GM12878 (cell line): ENCODE measurements at regions not wholly inside any gene's neighbourhood (a gene's known extent, or its start where the extent isn't known, plus 50 kb on each side); places are given as distances from the start of the nearest gene placed in this dataset.

ENCODE experiments used
- ATAC-seq: fragments of 200-7000 bp; cut with Tn5 transposase; 3 replicates; pipeline ENCODE4 v1.9.1; 2020; ENCODE audit warnings: mild to moderate bottlenecking, moderate library complexity
- BruUV-seq: library from RNA; stranded (reverse); fragments of 400-500 nt; replicated peaks from 2 replicates; lab custom pipeline; 2021; lab: Mats Ljungman, UMichigan
- CTCF ChIA-PET: fragments of 300-600 bp; sonication (Branson Sonifier 250); formaldehyde crosslinking; extraction: SDS; loops from one replicate; lab custom pipeline; 2021; ENCODE audit warnings: inconsistent platforms; lab: Yijun Ruan, JAX
- POLR2A ChIA-PET: fragments of 350-600 bp; formaldehyde crosslinking; extraction: SDS; loops from one replicate; lab custom pipeline; 2021; ENCODE audit warnings: inconsistent platforms; lab: Charles Lee
- RAD21 ChIA-PET: fragments of 300-600 bp; sonication (Branson Sonifier 250); formaldehyde crosslinking; loops from one replicate; lab custom pipeline; 2023; ENCODE audit warnings: antibody characterized with exemption; ENCODE audit not compliant: unreplicated experiment; lab: Charles Lee
- SMC1A ChIA-PET: fragments of 300-600 bp; sonication (Branson Sonifier 250); formaldehyde crosslinking; loops from one replicate; lab custom pipeline; 2023; ENCODE audit not compliant: unreplicated experiment, uncharacterized antibody; lab: Charles Lee
- DNase-seq: peaks from one replicate; pipeline ENCODE4 v3.0.0-alpha.2; 2011; ENCODE audit warnings: low read depth, low spot score
- FAIRE-seq: peaks from 3 replicates; lab custom pipeline; 2011; peaks lifted over from hg19 to GRCh38; lab: Jason Lieb, UNC
- H2AFZ ChIP-seq: 2 replicates; pipeline ENCODE4 v1.6.0; 2011; ENCODE audit warnings: low read depth, low read length, control low read depth; ENCODE audit not compliant: control insufficient read depth
- H3K27ac ChIP-seq: 2 replicates; pipeline ENCODE4 v1.5.1; 2011; ENCODE audit warnings: control low read depth; ENCODE audit not compliant: control insufficient read depth, insufficient read depth
- H3K27me3 ChIP-seq, 2 experiments: replicated peaks in 1 of 2; 2 replicates each; pipeline versions ENCODE4 v1.6.0 to v1.6.1; 2011; ENCODE audit warnings: low read length in 1 of 2; ENCODE audit not compliant: control insufficient read depth in 2 of 2, insufficient read depth in 2 of 2
- H3K36me3 ChIP-seq, 2 experiments: 2 replicates each; pipeline ENCODE4 v1.5.1; 2011; ENCODE audit warnings: low read length in 1 of 2; ENCODE audit not compliant: control insufficient read depth in 2 of 2, insufficient read depth in 2 of 2
- H3K4me1 ChIP-seq: 2 replicates; pipeline ENCODE4 v1.6.1; 2011; ENCODE audit warnings: mild to moderate bottlenecking, low read length, moderate library complexity, mixed read lengths; ENCODE audit not compliant: control insufficient read depth, insufficient read depth
- H3K4me2 ChIP-seq: 2 replicates; pipeline ENCODE4 v1.6.0; 2011; ENCODE audit warnings: control low read depth; ENCODE audit not compliant: control insufficient read depth, insufficient read depth
- H3K4me3 ChIP-seq: fragments of 200-600 bp; sonication (generic); 2 replicates; pipeline ENCODE4 v1.5.1; 2016
- H3K79me2 ChIP-seq: 2 replicates; pipeline ENCODE4 v1.6.0; 2011; ENCODE audit warnings: low read length; ENCODE audit not compliant: control insufficient read depth, insufficient read depth
- H3K9ac ChIP-seq: 2 replicates; pipeline ENCODE4 v1.8.0; 2011; ENCODE audit warnings: low read length, control low read depth, mixed read lengths; ENCODE audit not compliant: control insufficient read depth, insufficient read depth
- H3K9me3 ChIP-seq: replicated peaks from 3 replicates; pipeline ENCODE4 v1.5.1; 2011; ENCODE audit warnings: mild to moderate bottlenecking, low read length; ENCODE audit not compliant: control insufficient read depth, insufficient read depth
- H4K20me1 ChIP-seq: 2 replicates; pipeline ENCODE4 v1.6.0; 2011; ENCODE audit not compliant: control insufficient read depth, insufficient read depth
- EGR1 ChIP-seq, 2 experiments: IDR thresholded peaks; 1 replicate in 1 of 2; 2 replicates in 1 of 2; pipeline ENCODE4 v1.6.1; 2011 to 2012; ENCODE audit warnings: low read depth in 2 of 2, low read length in 2 of 2, borderline replicate concordance in 1 of 2, mild to moderate bottlenecking in 1 of 2, moderate library complexity in 1 of 2
- FOXK2 ChIP-seq: fragments of 450-650 bp; IDR thresholded peaks from 2 replicates; pipeline ENCODE4 v1.6.1; 2017; ENCODE audit warnings: mild to moderate bottlenecking, moderate library complexity
- GABPA ChIP-seq: IDR thresholded peaks from 2 replicates; pipeline ENCODE4 v1.6.1; 2014; ENCODE audit warnings: antibody characterized with exemption, low read depth, mild to moderate bottlenecking, inconsistent platforms
- GATAD2B ChIP-seq: fragments of 450-650 bp; conservative IDR thresholded peaks from 2 replicates; pipeline ENCODE4 v1.6.1; 2017; ENCODE audit warnings: low read depth, mild to moderate bottlenecking, moderate library complexity
- IRF4 ChIP-seq: IDR thresholded peaks from 2 replicates; pipeline ENCODE4 v1.6.1; 2011; ENCODE audit warnings: low read depth, low read length
- JUND ChIP-seq: IDR thresholded peaks from 2 replicates; pipeline ENCODE4 v1.6.1; 2012; ENCODE audit warnings: low read depth, mild to moderate bottlenecking, low read length, improper control_type of control experiment, moderate library complexity
- MEF2B ChIP-seq: fragments of 450-650 bp; IDR thresholded peaks from 2 replicates; pipeline ENCODE4 v1.6.1; 2018; ENCODE audit warnings: mild to moderate bottlenecking, moderate library complexity; ENCODE audit not compliant: partially characterized antibody, poor library complexity, severe bottlenecking
- RCOR1 ChIP-seq: conservative IDR thresholded peaks from 2 replicates; pipeline ENCODE4 v1.6.1; 2012; ENCODE audit warnings: low read depth, low read length, improper control_type of control experiment
- SMC3 ChIP-seq: IDR thresholded peaks from 2 replicates; pipeline ENCODE4 v1.6.1; 2011; ENCODE audit warnings: low read length, improper control_type of control experiment, borderline replicate concordance
- SREBF1 ChIP-seq: IDR thresholded peaks from 2 replicates; pipeline ENCODE4 v1.6.1; 2012; ENCODE audit warnings: mild to moderate bottlenecking, low read length
- TAF1 ChIP-seq: IDR thresholded peaks from 2 replicates; pipeline ENCODE4 v1.6.1; 2011; ENCODE audit warnings: mild to moderate bottlenecking, low read depth, low read length, borderline replicate concordance
- TCF7 ChIP-seq: IDR thresholded peaks from 2 replicates; pipeline ENCODE4 v1.6.1; 2014; ENCODE audit warnings: antibody characterized with exemption, borderline replicate concordance
- YBX1 ChIP-seq: fragments of 450-650 bp; IDR thresholded peaks from 2 replicates; pipeline ENCODE4 v1.6.1; 2016; ENCODE audit warnings: antibody characterized with exemption
- ZNF24 ChIP-seq: fragments of 450-650 bp; IDR thresholded peaks from 2 replicates; pipeline ENCODE4 v1.6.1; 2017; ENCODE audit warnings: antibody characterized with exemption, mild to moderate bottlenecking
- WGBS: methylation state at CpG from one replicate; pipeline ENCODE4 v1.1.6; 2016; ENCODE audit warnings: low lambda C conversion rate; ENCODE audit not compliant: insufficient replicate concordance, insufficient coverage; ENCODE audit errors: missing lambda C conversion rate; 5-methylcytosine and 5-hydroxymethylcytosine counted together
- in situ Hi-C: fragments of 300-500 bp; cut with MboI; formaldehyde crosslinking; loops from 9 replicates; pipeline ENCODE4 v1.14.3; 2018; ENCODE audit warnings: mixed read lengths
- intact Hi-C: fragments of 100-400 bp; cut with micrococcal nuclease; formaldehyde crosslinking; loops from one replicate; pipeline ENCODE4 v1.14.2; 2022; ENCODE audit not compliant: unreplicated experiment
- TF ChIP-seq, protein P1 (sequence below): IDR thresholded peaks from 2 replicates; pipeline ENCODE4 v1.6.1; 2011; ENCODE audit warnings: low read depth, low read length, improper control_type of control experiment, borderline replicate concordance
- TF ChIP-seq, protein P2 (sequence below): fragments of 450-650 bp; formaldehyde crosslinking; IDR thresholded peaks from 2 replicates; pipeline ENCODE4 v1.4.0; 2022; ENCODE audit warnings: mild to moderate bottlenecking, moderate library complexity
- TF ChIP-seq, protein P3 (sequence below): fragments of 450-650 bp; IDR thresholded peaks from 2 replicates; pipeline ENCODE4 v1.6.1; 2017; ENCODE audit warnings: mild to moderate bottlenecking, moderate library complexity

DNA sequence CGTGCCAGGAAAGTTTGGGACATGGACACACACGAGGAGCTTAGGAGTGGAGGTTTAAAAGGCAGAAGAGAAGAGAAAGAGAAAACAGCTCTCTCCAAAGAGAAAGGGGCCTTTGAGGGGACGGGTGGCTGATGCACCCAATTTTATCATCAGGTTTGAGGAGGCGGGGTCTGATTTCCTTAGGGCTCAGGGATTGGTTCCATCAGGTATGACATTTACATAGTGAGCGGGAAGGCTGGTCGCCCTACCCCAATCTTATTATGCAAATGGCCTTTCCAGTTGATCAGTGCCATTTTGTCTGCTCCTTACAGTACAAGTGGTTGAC, 749.1 kb upstream of the TPTE start:
- DNase-seq (no peak), FAIRE-seq (no peak), ATAC-seq (no peak)
- Histone ChIP-seq H3K9ac (no peak overlapping the region), H3K4me3 (no peak overlapping the region), H3K79me2 (no peaks in the 10 kb centered on the region), H3K27me3 (no peaks in the 10 kb centered on the region), H4K20me1 (no peaks in the 10 kb centered on the region), H2AFZ (no peak overlapping the region), H3K9me3 (peaks cover 5% of the 10 kb centered on the region; the same call in 1 of the 3 replicates), H3K36me3 (no peaks in the 10 kb centered on the region), H3K4me2 (no peak overlapping the region), H3K27ac (no peak overlapping the region), H3K4me1 (no peaks in the 10 kb centered on the region)
- CTCF ChIA-PET: no interaction called here
- TF ChIP-seq YBX1: no peak
- no peak for TF ChIP-seq TAF1
- no peak for TF ChIP-seq TCF7
- no peak for TF ChIP-seq GABPA
- TF ChIP-seq, protein P1, sequence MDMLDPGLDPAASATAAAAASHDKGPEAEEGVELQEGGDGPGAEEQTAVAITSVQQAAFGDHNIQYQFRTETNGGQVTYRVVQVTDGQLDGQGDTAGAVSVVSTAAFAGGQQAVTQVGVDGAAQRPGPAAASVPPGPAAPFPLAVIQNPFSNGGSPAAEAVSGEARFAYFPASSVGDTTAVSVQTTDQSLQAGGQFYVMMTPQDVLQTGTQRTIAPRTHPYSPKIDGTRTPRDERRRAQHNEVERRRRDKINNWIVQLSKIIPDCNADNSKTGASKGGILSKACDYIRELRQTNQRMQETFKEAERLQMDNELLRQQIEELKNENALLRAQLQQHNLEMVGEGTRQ: no peak
- TF ChIP-seq RCOR1: no peak
- no peak for TF ChIP-seq GATAD2B
- no peak for TF ChIP-seq EGR1 (IDR thresholded peaks at IDR 0.05; ENCODE audit: borderline replicate concordance in 1 of 2, low read depth in 2 of 2, low read length in 2 of 2)
- TF ChIP-seq SMC3: no peak
- TF ChIP-seq SREBF1: no peak
- no peak for TF ChIP-seq JUND
- TF ChIP-seq MEF2B: no peak
- TF ChIP-seq, protein P2, sequence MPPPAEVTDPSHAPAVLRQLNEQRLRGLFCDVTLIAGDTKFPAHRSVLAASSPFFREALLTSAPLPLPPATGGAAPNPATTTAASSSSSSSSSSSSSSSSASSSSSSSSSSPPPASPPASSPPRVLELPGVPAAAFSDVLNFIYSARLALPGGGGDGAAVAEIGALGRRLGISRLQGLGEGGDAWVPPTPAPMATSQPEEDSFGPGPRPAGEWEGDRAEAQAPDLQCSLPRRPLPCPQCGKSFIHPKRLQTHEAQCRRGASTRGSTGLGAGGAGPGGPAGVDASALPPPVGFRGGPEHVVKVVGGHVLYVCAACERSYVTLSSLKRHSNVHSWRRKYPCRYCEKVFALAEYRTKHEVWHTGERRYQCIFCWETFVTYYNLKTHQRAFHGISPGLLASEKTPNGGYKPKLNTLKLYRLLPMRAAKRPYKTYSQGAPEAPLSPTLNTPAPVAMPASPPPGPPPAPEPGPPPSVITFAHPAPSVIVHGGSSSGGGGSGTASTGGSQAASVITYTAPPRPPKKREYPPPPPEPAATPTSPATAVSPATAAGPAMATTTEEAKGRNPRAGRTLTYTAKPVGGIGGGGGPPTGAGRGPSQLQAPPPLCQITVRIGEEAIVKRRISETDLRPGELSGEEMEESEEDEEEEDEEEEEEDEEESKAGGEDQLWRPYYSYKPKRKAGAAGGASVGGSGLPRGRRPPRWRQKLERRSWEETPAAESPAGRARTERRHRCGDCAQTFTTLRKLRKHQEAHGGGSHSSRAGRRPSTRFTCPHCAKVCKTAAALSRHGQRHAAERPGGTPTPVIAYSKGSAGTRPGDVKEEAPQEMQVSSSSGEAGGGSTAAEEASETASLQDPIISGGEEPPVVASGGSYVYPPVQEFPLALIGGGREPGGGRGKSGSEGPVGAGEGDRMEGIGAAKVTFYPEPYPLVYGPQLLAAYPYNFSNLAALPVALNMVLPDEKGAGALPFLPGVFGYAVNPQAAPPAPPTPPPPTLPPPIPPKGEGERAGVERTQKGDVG (CRISPR knock-in tag): no peak
- TF ChIP-seq ZNF24: no peak
- no peak for TF ChIP-seq IRF4
- TF ChIP-seq, protein P3, sequence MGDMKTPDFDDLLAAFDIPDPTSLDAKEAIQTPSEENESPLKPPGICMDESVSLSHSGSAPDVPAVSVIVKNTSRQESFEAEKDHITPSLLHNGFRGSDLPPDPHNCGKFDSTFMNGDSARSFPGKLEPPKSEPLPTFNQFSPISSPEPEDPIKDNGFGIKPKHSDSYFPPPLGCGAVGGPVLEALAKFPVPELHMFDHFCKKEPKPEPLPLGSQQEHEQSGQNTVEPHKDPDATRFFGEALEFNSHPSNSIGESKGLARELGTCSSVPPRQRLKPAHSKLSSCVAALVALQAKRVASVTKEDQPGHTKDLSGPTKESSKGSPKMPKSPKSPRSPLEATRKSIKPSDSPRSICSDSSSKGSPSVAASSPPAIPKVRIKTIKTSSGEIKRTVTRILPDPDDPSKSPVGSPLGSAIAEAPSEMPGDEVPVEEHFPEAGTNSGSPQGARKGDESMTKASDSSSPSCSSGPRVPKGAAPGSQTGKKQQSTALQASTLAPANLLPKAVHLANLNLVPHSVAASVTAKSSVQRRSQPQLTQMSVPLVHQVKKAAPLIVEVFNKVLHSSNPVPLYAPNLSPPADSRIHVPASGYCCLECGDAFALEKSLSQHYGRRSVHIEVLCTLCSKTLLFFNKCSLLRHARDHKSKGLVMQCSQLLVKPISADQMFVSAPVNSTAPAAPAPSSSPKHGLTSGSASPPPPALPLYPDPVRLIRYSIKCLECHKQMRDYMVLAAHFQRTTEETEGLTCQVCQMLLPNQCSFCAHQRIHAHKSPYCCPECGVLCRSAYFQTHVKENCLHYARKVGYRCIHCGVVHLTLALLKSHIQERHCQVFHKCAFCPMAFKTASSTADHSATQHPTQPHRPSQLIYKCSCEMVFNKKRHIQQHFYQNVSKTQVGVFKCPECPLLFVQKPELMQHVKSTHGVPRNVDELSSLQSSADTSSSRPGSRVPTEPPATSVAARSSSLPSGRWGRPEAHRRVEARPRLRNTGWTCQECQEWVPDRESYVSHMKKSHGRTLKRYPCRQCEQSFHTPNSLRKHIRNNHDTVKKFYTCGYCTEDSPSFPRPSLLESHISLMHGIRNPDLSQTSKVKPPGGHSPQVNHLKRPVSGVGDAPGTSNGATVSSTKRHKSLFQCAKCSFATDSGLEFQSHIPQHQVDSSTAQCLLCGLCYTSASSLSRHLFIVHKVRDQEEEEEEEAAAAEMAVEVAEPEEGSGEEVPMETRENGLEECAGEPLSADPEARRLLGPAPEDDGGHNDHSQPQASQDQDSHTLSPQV: no peak
- TF ChIP-seq FOXK2: no peak
- POLR2A ChIA-PET: no interaction called here
- RAD21 ChIA-PET: no interaction called here
- BruUV-seq: no TSS peak
- intact Hi-C loops (no loop called here), in situ Hi-C loops (no loop called here)
- WGBS: 14% methylated on average over 6 of the region's 6 CpGs
- SMC1A ChIA-PET: no interaction called here
